ENCODE measurements at regions not wholly inside any gene's neighbourhood (a gene's known extent, or its start where the extent isn't known, plus 50 kb on each side); places are given as distances from the start of the nearest gene placed in this dataset.

DNA sequence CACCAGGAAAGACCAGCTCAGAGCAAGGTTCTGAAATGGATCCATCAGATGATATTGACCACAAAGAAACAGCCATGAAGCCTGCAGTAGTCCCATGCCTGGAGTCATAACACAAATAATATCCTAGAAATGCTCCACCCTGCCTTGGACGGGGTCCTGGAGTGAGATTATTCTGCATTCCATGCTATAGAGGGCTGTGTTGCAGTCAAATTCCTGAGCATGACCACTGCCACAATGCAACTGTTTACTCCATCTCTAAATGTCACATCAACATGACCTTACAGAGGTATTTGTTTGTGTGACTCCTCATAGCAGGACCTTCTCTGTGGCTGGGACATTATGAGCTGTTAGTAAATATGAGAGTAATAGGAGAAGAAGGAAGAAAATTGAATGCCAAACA lies 257.5 kb upstream of the TCF21 start:
- no peak for DNase-seq (ENCODE audit: low read depth in 2 of 2)

DNA sequence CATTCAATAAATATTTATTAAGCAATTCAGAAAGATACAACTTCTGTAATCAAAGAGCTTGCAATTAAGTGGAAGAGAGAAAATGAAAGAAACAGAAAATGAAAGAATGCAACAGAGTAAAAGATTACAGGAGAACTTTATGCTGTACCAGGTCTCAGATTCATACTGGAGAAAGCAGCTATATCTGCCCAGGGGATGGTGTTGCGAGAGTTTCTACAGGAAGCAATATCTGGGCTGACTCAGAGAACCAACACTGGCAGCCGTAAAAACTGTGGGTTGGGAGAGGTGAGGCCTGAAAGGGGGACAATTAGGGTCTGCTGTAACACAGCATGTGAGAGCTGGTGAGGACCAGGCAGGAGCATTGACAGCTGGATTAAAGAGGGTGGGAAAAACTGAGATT lies 256.7 kb upstream of the TCF21 start:
- no peak for DNase-seq (ENCODE audit: low read depth in 2 of 2)

DNA sequence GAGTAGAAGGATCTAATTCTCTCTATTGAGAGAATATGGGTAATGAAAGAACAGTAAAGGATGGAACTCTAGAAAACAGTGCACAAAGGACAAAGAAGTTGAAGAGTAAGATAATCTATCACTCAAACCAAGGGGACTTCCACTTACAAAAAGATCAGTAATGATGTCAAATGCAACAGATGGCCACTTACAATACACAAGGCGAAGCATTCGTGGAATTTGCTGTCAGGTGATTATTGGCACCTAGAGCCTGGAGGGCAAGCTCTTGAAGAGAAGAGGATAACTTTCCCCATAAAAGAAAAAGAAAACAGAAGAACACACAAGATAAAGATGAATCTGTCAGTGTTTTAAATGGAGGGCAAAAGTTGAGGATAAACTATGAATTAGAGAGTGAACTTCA lies 256.0 kb upstream of the TCF21 start:
- DNase-seq (ENCODE audit: low read depth in 2 of 2), result no peak

DNA sequence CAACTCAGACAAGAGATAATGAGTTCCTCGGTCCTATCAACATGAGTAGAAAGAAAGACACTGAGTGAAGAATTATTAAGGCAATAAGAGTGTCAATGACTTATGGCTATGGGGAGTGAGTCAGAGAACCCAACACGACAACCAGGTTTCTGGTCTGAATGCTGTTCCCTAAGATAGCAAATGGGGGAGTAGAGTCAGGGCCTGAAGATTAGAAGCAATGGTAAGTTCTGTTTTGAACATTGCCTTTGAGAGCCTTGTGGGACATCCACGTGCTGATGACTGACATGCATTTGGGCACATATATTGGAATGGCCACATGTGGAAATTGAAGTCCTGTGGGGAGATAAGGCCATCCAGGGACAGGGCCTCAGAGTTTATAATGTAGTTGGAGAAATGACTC lies 254.4 kb upstream of the TCF21 start:
- DNase-seq (ENCODE audit: low read depth in 2 of 2), result no peak

DNA sequence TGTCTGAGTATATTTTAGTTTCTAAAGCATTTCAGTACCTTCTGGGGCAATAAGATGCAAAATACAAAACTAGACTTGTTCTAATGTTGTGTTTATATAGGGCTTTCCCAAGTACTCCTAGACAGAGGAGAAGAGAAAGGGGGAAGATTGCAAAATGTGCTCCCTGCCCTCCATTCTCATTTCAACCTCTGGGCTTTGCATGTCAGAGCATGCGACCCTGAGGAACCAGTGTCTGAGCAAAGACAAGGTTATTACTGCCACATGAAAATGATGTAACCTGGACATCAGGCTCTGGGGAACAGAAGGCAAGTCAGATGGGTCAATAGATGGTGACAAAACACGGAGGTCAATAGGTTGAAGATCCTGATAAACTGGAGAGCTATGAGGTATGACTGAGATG lies 253.5 kb upstream of the TCF21 start:
- DNase-seq (ENCODE audit: low read depth in 2 of 2), result no peak

DNA sequence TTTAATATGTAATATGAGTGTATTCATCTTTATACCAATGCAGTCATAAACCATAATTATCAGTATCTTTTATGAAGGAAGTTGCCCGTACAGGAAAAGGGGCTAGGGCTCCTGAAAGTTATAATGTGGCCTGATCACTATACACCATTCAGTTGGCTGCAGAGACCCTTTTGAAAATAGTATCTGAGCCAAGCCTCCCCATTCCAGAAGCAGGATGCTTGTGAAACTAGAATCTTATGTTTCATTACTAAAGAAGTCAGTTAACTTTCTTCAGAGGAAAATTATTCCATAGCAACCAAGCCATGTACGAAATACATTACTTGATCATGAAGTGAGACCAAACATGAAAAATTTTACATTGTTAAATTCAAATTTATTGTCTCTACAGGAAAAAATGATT lies 251.5 kb upstream of the TCF21 start:
- no peak for DNase-seq (ENCODE audit: low read depth in 2 of 2)

DNA sequence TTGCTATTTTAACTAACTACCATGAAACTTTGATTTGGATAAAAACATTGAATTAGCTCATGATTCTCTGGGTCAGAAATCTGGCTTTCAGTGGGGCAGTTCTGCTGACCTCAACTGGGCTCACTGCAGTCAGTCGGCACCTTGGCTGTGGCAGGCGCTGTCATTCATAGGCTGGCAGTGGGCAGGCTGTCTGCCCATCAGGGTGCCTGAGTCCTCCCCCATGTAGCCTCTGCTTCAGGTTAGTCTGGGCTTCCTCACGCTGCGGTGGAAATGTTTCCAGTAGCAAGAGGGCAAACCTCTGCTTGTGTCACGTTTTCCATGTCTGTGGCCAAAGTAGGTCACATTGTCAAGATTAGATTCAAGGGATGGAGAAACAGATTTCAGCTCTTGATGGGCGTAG lies 251.0 kb upstream of the TCF21 start:
- no peak for DNase-seq (ENCODE audit: low read depth in 2 of 2)

DNA sequence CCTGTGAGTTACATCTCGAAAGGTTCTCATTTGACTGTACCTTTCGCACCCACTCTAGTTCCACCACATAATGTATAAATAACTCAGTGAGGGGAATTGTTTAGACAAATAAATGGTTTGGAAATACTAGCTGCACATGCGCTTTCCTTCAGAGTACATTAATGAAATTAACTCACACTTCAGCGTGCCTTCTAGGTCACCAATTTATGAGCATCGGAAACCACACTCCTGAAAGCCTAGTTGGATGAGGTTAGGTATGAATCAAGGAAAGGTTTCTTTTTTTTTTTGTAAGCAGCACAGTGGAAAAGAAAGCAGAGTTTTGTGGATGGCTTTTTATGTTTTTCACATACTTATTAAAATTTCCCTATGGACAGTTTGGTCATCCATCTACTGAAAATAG lies 247.8 kb upstream of the TCF21 start:
- no peak for DNase-seq (ENCODE audit: low read depth in 2 of 2)

DNA sequence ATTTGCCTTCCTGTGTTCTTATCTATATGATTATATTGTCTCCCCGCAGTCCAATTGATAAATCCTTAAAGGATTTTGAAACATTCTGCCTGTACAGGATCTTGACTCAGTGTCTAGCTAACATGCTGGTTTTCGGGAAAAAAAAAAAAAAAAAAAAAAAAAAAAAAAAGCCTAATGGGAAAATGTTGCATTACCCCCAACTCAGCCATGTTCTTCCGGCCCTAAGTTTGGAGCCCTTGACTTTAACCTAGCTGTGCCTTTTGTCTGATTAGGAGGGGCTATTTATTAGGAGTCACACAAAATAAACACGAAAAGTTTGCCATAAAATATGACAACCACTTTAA lies 244.4 kb upstream of the TCF21 start:
- DNase-seq (ENCODE audit: low read depth in 2 of 2), result no peak

DNA sequence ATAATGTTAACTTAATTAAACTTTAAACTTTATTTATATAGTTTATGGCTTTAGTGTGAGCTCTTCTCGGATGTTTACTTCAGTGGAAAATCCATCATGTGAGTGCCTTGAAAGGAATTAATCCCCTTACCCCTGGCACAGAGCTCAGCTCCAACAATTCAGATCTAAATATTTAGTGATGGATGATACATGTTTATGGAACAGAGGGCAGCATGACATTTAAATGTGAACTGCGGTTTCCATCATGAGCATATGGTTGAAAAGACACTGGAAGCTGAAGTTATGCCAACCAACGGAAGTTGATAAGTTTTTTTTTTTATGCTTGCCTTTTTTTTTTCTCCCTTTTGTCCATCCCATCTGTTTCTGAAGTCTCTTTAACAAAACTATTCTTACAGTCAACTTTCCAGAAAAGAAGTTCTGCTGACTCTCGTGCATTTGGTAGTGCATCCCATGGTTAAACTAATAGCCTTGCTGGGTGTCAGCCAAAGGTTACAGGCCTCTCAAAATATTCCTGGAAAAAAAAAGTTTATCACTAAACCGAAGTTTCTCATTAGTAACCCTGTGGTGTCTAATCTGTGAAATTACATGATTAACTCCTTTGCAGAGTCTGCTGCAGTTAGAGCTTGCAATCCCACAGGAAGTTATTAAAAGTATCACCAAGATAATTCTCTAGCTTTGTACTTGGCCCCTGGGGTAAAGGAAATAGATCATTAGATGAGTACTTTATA lies 243.9 kb upstream of the TCF21 start:
- DNase-seq (ENCODE audit: low read depth in 2 of 2), result no peak

DNA sequence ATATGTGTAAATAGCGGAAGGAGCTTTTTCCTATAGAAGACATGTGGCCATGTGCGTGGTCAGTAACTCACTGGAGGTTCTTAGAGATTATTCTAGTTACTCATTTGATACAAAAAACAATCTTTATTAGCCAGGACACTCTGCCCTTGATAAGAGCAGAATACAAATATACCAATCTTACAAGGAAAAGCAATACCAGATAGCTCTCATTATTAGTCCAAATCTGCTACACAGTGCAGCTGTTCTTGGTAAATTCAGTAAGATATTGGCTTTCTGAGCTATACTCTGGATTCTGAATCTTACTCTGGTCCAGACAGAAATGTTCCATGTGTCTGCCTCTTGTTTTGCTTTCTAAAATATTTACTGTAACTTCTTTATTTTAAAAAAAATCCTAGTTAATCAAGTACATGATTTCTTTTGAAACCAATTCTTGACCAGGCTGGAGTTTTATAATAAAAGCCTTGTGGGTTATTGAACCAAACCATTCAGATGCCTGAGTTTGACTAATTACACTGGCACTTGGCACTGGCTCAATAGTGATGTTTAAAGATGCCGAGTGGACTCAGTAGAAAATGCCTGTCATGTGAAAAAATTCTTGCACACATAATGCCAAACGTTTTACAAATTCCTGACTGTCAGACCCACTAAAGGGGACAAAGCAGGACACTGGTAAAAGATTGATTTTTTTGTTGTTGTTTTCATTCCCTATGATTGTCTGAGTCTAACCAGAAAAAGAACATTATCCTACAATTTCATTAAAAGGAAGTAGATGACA lies 242.8 kb upstream of the TCF21 start:
- DNase-seq (ENCODE audit: low read depth in 2 of 2), result no peak

DNA sequence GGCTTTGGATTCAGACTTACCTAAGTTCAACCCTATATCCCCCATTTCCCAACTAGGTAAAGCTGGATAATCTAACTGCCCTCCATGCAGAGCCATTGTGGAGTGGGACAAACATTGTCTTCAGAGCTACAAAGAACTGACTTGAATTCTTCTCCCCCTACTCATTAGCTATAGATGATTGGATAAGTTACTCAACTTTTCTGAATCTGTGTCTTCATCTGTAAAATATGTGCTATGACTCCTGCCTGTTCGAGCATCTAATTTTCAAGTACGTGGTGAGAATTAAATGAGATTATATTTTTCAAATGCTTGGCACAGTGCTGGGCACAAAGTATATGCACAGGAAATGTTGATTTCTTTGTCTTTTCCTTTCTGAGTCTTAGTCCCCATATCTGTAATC lies 240.3 kb upstream of the TCF21 start:
- DNase-seq (ENCODE audit: low read depth in 2 of 2), result no peak

DNA sequence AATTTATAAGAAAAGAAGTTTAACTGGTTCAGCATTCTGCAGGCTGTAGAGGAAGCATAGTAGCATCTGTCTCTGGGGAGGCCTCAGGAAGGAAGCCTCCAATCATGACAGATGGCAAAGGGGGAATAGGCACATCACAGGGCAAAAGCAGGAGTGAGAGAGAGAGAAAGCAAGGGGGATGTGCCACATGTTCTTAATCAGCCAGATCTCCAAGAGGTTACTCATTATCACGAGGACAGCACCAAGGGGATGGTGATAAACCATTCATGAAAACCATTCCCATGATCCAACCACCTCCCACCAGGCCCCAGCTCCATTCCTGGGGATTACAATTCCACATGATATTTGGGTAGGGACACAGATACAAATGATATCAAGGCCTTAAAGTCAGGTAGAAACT lies 217.5 kb upstream of the TCF21 start:
- no peak for DNase-seq (ENCODE audit: low read depth in 2 of 2)

DNA sequence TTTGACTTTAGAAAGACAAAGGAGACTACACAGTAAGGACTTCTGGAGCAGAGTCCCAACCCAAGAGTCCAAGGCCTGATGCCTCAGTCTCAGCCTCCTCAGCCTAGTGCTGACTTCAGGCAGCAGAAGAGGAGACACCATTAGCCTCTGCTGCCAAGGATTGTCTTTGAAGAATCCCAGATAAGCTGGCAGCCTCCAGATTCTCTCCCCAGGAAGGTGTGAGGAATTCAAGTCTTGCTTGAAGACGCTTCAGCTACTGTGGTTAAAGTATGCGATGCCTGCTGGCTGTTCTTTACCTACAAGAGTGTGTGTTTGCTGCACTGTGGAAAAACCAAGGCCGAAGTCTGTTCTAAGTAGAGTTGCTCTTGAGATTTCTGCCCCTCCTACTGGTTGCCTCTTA lies 215.9 kb upstream of the TCF21 start:
- no peak for DNase-seq (ENCODE audit: low read depth in 2 of 2)

DNA sequence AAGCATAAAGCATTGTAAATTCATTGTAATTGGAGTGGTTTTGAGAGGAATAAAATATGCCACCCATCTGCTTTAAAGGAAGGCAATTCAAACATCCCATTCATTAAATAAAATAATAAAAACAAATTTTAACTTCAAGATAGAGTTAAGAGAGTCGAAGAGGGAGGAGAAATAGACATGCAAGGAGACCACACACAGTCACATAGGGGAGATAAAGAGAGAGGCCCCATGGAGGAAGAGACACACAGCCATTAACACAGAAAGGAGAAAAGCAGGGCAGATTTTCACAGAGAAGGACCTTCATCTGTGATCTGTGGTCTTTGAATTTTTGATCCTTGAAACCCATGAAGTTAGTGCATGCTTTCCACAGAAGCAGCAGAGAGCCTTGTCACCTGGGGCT lies 214.3 kb upstream of the TCF21 start:
- no peak for DNase-seq (ENCODE audit: low read depth in 2 of 2)

DNA sequence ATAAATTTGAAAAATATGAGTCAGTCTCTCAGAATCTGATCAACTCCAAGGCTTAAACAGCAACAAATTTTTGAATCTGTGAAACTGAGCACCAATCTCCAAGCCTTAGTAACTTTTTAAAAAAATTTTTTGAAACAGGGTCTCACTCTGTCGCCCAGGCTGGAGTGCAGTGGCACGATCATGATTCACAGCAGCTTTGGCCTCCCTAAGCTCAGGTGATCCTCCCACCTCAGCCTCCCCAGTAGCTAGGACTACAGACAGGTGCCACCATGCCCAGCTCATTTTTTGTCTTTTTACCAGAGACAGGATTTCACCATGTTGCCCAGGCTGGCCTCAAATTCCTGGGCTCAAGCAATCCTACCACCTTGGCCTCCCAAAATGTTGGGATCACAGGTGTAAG lies 207.9 kb upstream of the TCF21 start:
- DNase-seq (ENCODE audit: low read depth in 2 of 2), result no peak

DNA sequence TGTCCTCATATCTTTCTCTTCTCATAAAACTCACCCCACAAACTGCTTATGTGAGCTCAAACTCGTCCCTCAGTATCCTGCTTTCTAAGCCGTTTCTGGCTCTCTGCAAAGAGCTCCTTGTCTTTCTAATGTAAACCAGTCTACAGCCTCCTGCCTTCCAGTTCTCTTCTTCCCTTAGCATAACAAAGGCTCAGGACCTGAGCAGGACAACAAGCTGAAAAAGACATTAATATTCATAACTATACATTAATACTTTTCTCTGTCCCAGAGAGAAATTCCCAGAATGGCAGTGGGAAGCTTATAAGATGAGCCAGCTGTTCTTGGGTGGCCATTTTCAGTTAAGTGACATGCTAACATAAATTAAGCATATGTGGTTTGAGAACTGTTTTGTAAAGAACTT lies 207.0 kb upstream of the TCF21 start:
- DNase-seq (ENCODE audit: low read depth in 2 of 2), result no peak

DNA sequence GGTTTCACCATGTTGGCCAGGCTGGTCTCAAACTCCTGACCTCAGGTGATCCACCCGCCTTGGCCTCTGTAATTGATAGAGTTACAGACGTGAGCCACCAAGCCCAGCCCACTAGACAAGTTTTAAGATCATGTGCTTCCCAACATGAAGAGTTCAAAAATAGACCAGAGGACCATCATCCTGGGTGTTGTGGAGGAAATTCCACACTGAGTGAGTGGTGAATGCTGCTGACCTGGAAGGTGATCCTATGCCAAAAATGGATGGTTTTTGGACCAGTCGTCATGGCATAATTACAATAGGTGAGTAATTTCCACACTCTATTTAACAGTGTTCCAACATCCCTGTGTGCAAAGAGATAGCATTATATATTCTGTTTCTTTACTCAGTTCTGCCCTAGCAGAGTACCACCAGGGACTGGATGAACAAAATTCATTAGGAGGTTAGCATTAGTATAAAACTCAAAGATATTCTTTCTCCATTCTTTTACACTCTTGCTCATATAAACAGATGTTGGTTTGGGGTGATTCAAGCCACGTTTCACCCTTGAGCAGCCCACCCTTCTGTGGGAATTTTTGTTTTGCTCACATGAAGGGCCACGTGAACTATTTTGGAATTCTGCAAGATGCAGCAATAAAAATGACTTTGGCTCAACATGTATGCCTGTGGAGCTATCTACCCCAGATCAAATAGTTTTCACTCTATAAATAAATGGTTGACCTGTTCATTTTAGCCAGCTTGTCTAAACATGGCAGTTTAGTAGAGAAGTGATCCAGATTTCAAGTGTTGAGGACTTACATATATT lies 206.2 kb upstream of the TCF21 start:
- DNase-seq (ENCODE audit: low read depth in 2 of 2), result no peak

DNA sequence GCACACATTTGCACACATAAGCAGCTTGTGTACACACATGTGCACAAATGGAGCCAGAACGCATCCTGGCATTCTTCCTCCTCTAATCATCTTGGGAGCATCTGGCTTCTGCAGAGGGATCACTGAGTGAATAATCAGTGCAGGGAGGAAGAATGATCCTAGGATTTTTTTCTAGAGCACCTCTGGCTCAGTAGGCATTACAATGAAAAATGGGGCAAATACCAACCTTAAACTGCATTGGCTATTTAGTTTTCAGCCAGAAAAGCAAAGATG lies 205.7 kb upstream of the TCF21 start:
- DNase-seq (ENCODE audit: low read depth in 2 of 2), result no peak

DNA sequence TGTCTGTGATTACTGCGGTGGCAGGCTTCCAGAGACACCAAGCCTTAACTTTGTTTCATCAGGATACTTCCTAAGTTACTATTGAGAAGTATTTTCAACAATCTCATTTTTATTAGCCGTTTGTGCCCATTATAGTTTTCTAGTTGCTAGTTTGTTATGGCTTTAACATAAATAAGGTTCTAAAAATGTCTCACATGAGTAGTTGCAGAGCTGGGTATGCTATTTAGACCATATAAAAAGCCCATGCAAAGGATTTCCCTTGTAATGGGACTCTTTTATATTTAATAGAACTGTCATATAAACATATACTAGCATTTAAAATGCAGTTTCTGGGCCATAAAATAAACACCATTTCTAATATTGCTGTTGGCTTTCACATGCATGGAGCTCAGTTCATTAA lies 205.3 kb upstream of the TCF21 start:
- DNase-seq (ENCODE audit: low read depth in 2 of 2), result no peak

DNA sequence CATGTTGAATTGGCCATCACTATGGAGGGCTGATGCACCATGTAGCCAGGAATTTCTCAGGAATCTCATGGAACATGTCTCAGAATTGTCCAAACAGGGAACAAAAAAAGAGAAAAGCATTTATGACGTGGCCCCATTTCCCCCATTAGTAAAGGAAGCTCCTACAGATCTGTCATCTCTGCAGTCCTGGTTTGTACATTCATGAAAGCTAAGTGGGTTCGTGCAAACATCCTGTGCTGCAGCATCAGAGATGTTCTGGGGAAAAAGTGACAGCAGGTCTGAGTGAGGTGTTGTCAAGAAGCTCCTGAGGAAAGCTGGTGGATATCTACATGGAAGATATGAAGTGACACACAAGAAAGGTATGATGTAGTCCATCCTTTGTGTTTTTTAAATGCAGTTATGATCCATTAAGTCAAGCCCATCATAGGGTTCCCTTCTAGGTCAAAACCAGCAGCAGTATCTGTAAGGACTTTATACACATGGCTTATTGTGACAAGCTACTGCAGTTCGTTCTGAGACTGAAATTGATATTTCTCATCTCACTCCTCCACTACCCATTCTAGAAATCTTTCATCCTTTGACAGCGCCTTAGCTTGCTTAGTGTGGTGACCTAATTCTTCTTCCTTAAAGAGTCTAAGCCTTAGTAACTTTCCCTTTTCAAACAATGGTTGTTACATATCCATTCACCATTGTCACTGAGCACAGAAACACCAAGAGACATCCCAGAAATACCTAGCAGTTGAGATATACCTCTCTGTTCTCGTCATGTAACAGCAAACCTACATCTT lies 200.0 kb upstream of the TCF21 start:
- no peak for DNase-seq (ENCODE audit: low read depth in 2 of 2)

DNA sequence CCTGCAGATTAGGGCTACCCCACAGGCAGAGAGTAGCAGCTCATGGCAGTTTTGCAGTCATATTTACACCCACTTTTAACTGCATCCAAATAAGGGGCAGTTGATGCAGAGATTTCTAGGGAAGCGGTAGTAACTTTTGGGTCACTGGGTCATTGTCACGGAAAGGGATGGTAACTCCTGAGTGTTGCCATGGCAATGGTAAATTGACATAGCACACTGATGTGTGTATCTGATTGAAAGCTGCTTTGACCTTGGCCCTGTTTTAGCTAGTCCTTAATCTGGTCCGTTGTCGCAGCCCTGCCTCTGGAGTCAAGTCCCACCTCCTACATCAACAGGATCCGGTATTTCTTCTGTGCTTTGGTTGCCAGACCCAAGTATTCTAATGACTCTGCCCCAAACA lies 199.1 kb upstream of the TCF21 start:
- no peak for DNase-seq (ENCODE audit: low read depth in 2 of 2)
